Neural cell (in vitro differentiated cells): ENCODE measurements at regions not wholly inside any gene's neighbourhood (a gene's known extent, or its start where the extent isn't known, plus 50 kb on each side); places are given as distances from the start of the nearest gene placed in this dataset.

Experiments used
- H2AFZ ChIP-seq: fragments of 200-600, 300-800 bp; sonication (generic), shearing (Covaris generic); 2 replicates; pipeline ENCODE4 v1.6.0; 2014; ENCODE audit warnings: low read depth, mild to moderate bottlenecking, antibody characterized with exemption, low read length, moderate library complexity
- H3F3A ChIP-seq: fragments of 200-600 bp; shearing (Covaris generic); 2 replicates; pipeline ENCODE4 v1.6.1; 2016; ENCODE audit warnings: mild to moderate bottlenecking, moderate library complexity, mixed read lengths, antibody characterized with exemption, low read length; ENCODE audit not compliant: insufficient read depth, poor library complexity, severe bottlenecking
- H3K27ac ChIP-seq: fragments of 200-600, 300-800 bp; sonication (generic), shearing (Covaris generic); 2 replicates; pipeline ENCODE4 v1.5.1; 2014; ENCODE audit warnings: mild to moderate bottlenecking, low read length, moderate library complexity
- H3K27me3 ChIP-seq: fragments of 300-800, 200-600 bp; sonication (generic), shearing (Covaris generic); 2 replicates; pipeline ENCODE4 v1.6.0; 2014; ENCODE audit warnings: mild to moderate bottlenecking, low read depth, low read length, moderate library complexity; ENCODE audit not compliant: insufficient read depth
- H3K36me3 ChIP-seq: fragments of 300-800, 200-600 bp; sonication (generic), shearing (Covaris generic); 2 replicates; pipeline ENCODE4 v1.5.1; 2014; ENCODE audit warnings: mild to moderate bottlenecking, antibody characterized with exemption, low read length, moderate library complexity; ENCODE audit not compliant: insufficient read depth
- H3K4me2 ChIP-seq: fragments of 300-800, 200-600 bp; sonication (generic), shearing (Covaris generic); 2 replicates; pipeline ENCODE4 v1.6.0; 2014; ENCODE audit warnings: mild to moderate bottlenecking, low read length
- H3K4me3 ChIP-seq: fragments of 300-800, 200-600 bp; sonication (generic), shearing (Covaris generic); 2 replicates; pipeline ENCODE4 v1.5.1; 2014; ENCODE audit warnings: mild to moderate bottlenecking, low read length, moderate library complexity
- H3K79me2 ChIP-seq: fragments of 200-600 bp; shearing (Covaris generic); replicated peaks from 2 replicates; pipeline ENCODE4 v1.6.0; 2014; ENCODE audit warnings: mild to moderate bottlenecking, low read length, moderate library complexity; ENCODE audit not compliant: insufficient read depth
- H3K9ac ChIP-seq: fragments of 300-800, 200-600 bp; sonication (generic), shearing (Covaris generic); 2 replicates; pipeline ENCODE4 v1.6.1; 2016; ENCODE audit warnings: mild to moderate bottlenecking, low read length, mixed read lengths
- H3K9me2 ChIP-seq: fragments of 200-600 bp; shearing (Covaris generic); 2 replicates; pipeline ENCODE4 v1.6.1; 2016; ENCODE audit warnings: mild to moderate bottlenecking, low read length, mixed read lengths; ENCODE audit not compliant: insufficient read depth
- H3K9me3 ChIP-seq: fragments of 200-600, 300-800 bp; sonication (generic), shearing (Covaris generic); 2 replicates; pipeline ENCODE4 v1.6.1; 2016; ENCODE audit warnings: mild to moderate bottlenecking, mixed run types, low read length, moderate library complexity, mixed read lengths
- H4K20me1 ChIP-seq: fragments of 200-600 bp; shearing (Covaris generic); 2 replicates; pipeline ENCODE4 v1.6.1; 2016; ENCODE audit warnings: mild to moderate bottlenecking, mixed run types; ENCODE audit not compliant: insufficient read depth
- CTCF ChIP-seq: fragments of 450-650 bp; IDR thresholded peaks from 2 replicates; pipeline ENCODE4 v1.5.1; 2014; ENCODE audit warnings: antibody characterized with exemption, mild to moderate bottlenecking, moderate library complexity; ENCODE audit not compliant: poor library complexity, severe bottlenecking
- EP300 ChIP-seq: fragments of 450-650 bp; conservative IDR thresholded peaks from 2 replicates; pipeline ENCODE4 v1.6.1; 2014; ENCODE audit warnings: antibody characterized with exemption, mild to moderate bottlenecking, moderate library complexity; ENCODE audit not compliant: poor library complexity, severe bottlenecking
- EZH2 ChIP-seq: fragments of 200-600, 300-800 bp; shearing (Covaris generic), sonication (generic); IDR thresholded peaks from 2 replicates; pipeline ENCODE4 v1.6.1; 2014; ENCODE audit warnings: antibody characterized with exemption, low read length, borderline replicate concordance, mild to moderate bottlenecking; ENCODE audit not compliant: insufficient read depth, poor library complexity, severe bottlenecking
- MXI1 ChIP-seq: fragments of 450-650 bp; conservative IDR thresholded peaks from 2 replicates; pipeline ENCODE4 v1.6.1; 2014; ENCODE audit warnings: antibody characterized with exemption, mild to moderate bottlenecking; ENCODE audit not compliant: poor library complexity, severe bottlenecking
- POLR2AphosphoS5 ChIP-seq: IDR thresholded peaks from 2 replicates; pipeline ENCODE4 v1.6.1; 2012
- RAD21 ChIP-seq: fragments of 450-650 bp; conservative IDR thresholded peaks from 2 replicates; pipeline ENCODE4 v1.6.1; 2014; ENCODE audit warnings: antibody characterized with exemption, mild to moderate bottlenecking, moderate library complexity
- REST ChIP-seq: IDR thresholded peaks from 2 replicates; pipeline ENCODE4 v1.6.1; 2012; ENCODE audit warnings: borderline replicate concordance
- SMC3 ChIP-seq: fragments of 450-650 bp; conservative IDR thresholded peaks from 2 replicates; pipeline ENCODE4 v1.6.1; 2014; ENCODE audit warnings: antibody characterized with exemption, mild to moderate bottlenecking, moderate library complexity; ENCODE audit not compliant: poor library complexity
- TAF1 ChIP-seq: IDR thresholded peaks from 2 replicates; pipeline ENCODE4 v1.6.1; 2012; ENCODE audit warnings: low read depth

- no peaks in the 10 kb centered on the region for H4K20me1 ChIP-seq
- H3K27ac ChIP-seq: no peak overlapping the region
- no peak for TF ChIP-seq REST
- TF ChIP-seq EZH2: no peak
- TF ChIP-seq EP300: no peak
- no peak for TF ChIP-seq TAF1
- no peak for TF ChIP-seq CTCF
- TF ChIP-seq SMC3: no peak
- TF ChIP-seq POLR2AphosphoS5: no peak
- TF ChIP-seq RAD21: no peak
- no peak for TF ChIP-seq MXI1
- no peak overlapping the region for H3K4me3 ChIP-seq
- no peak overlapping the region for H3K9ac ChIP-seq
- H3K9me2 ChIP-seq: no peaks in the 10 kb centered on the region
- no peak overlapping the region for H2AFZ ChIP-seq
- no peaks in the 10 kb centered on the region for H3F3A ChIP-seq
- H3K4me2 ChIP-seq: no peak overlapping the region
- H3K79me2 ChIP-seq: no peaks in the 10 kb centered on the region
- H3K9me3 ChIP-seq: no peaks in the 10 kb centered on the region
- no peaks in the 10 kb centered on the region for H3K27me3 ChIP-seq
- H3K36me3 ChIP-seq: no peaks in the 10 kb centered on the region
Measured at GRCh38 chr3:117411971-117412370, 702.4 kb downstream of the TUSC7 start.

GRCh38 chr3:117417411-117417810 lies 707.8 kb downstream of the TUSC7 start:
- H4K20me1 ChIP-seq: no peaks in the 10 kb centered on the region
- no peaks in the 10 kb centered on the region for H3K79me2 ChIP-seq
- H3K9me3 ChIP-seq: no peaks in the 10 kb centered on the region
- H3K9me2 ChIP-seq: no peaks in the 10 kb centered on the region
- H3F3A ChIP-seq: no peaks in the 10 kb centered on the region
- no peak overlapping the region for H3K4me2 ChIP-seq
- H3K27ac ChIP-seq: no peak overlapping the region
- H3K36me3 ChIP-seq: no peaks in the 10 kb centered on the region
- H3K27me3 ChIP-seq: no peaks in the 10 kb centered on the region
- H2AFZ ChIP-seq: no peak overlapping the region
- no peak for TF ChIP-seq MXI1
- no peak for TF ChIP-seq TAF1
- no peak for TF ChIP-seq EZH2
- TF ChIP-seq SMC3: no peak
- TF ChIP-seq REST: no peak
- no peak for TF ChIP-seq RAD21
- TF ChIP-seq CTCF: no peak
- TF ChIP-seq POLR2AphosphoS5: no peak
- no peak for TF ChIP-seq EP300
- no peak overlapping the region for H3K9ac ChIP-seq
- H3K4me3 ChIP-seq: no peak overlapping the region
